ENCODE measurements at regions not wholly inside any gene's neighbourhood (a gene's known extent, or its start where the extent isn't known, plus 50 kb on each side); places are given as distances from the start of the nearest gene placed in this dataset.

DNA sequence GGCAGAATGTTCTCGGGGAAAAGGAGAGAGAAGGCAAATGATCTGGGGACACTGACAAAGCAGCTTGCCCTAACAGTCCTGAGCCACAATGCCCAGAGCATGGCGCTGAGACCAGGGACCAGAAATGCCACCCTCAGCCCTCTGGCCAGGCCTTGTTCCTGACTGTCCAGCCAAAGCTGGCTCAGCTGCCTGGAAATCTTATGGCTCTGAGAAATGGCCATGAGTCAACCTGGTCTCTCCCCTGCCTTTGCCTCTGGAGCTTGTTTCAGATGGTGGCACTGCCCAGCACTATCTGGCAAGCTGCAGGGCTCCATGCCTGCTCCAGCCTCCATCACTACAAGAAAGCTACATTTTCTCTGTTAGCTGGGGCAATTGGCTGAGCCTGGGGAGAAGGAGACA is 90.5 kb upstream of the PLXNA4 start:
- DNase-seq: no peak

DNA sequence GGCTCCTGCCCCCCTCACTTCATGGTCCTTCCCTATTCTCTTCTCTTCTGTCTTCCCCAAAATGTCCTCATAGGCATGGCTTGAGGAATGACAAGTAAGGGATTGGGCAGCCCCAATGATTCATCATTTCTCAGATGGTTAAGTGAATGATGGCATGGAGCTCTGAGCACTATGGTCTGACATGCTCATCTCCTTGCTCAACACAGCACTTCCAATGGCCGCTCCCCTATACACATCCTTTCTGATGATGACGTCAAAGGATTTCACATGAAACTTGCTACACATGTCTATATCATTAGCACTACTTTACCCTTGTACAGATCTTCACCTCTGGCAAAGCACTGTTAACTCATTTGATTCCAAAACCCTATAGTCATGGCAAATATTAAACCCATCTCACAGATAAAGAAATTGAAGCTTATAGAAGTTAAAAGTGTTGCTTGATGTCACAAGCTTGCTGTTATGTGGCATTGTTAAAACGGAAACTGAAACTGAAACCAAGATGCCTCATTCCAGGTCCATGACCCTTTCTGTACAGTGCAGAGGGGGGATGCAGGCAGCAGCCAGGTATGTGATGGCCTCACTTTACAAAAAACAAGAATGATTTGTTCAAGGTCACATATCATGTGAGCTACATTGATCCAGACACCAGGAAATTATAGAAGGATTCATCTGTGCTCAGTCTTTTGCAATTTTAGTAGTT is 90.0 kb upstream of the PLXNA4 start:
- no peak for DNase-seq

- no peak for DNase-seq
Observed at GRCh38 chr7:132656846-132657776, 80.8 kb upstream of the PLXNA4 start.

DNA sequence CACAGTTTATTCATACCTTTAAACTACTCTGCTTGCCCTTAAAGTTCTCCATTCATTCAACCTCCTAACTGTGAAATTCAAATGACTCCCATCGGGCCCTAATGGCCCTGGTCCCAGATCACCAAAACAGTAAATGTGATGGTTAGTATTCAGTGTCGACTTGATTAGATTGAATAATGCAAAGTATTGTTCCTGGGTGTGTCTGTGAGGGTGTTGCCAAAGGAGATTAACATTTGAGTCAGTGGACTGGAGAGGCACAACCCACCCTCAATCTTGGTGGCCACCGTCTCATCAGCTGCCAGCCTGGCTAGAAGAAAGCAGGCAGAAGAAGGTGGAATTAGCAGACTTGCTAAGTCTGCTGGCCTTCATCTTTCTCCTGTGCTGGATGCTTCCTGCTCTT is 80.1 kb upstream of the PLXNA4 start:
- no peak for DNase-seq

GRCh38 chr7:132655131-132655727 is 79.0 kb upstream of the PLXNA4 start:
- peak; percentile 14 for DNase-seq

DNA sequence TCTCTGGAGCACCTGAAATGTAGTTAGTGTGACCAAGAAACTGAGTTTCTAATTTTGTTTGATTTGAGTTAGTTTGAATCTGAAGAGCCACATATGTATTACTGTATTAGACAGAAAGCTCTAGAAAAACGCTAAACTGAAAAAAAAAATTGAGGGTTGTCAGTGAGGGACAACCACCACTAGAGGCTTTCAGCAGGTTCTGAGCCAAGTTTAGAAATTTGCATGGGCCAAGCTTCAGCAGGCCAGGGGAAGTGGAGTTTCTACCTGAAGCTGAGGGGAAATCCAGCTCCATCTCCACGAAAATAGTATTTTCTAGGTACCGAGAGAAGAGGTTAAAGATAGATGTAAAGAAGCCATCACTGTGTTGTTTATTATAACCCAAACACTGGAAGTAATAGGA is 77.9 kb upstream of the PLXNA4 start:
- no peak for DNase-seq

- no peak for DNase-seq
Observed at GRCh38 chr7:132653366-132653930, 77.2 kb upstream of the PLXNA4 start.

DNA sequence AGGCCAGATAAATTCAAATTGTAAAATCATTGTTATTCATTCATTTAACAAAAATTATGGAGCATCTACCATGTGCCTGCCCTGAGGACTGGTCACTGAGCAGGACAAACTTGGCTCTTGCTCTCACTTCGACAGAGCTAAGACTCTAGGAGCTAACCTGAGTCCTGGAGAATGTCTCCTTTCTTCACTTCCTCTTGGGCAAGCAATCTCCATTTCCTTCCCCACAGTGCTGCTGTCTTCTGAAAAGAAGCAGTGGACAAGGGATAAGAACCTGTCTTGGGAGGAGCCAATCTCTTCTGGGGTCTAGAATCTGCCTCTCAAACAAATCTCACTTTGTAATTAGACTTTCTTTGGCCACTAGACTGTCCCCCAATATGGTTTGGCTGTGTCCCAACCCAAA is 76.2 kb upstream of the PLXNA4 start:
- DNase-seq: no peak

DNA sequence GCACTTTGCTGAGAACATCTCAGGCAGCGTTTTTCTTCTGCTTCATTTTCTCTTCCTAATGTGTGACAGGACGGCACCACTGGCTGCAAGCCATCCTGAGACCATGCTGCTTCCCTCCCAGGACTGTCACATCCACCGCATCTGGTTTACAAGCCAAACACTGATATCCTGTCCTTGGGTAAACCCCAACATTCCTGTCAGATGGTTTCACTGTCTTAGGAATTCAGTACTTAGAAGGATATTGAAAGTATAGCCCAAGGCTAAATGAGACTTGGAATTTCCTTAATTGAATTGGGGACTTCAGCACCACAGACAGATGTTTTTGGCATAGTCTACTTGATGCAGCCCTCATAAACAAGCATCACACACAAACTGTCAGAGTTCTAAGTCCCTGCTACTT is 74.2 kb upstream of the PLXNA4 start:
- no peak for DNase-seq

- no peak for DNase-seq
Observed at GRCh38 chr7:132647311-132647710, 71.0 kb upstream of the PLXNA4 start.

DNA sequence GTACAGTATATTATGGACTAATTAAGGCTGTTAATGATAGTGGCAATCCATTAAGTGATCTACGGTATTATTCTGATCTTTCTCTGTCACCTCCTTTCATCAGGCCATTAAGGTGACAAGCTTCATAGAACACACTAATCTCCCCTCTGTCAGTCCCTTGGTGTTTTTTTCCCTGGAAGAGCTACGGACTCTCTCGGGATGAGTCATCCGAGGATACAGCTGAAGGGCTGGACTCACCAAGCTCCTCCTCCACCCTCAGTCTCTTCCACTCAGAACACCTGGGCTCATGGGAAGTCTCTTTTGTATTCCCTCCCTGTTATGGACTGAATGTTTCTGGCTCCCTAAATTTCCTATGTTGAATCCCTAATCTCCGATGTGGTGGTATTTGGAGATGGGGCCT is 69.8 kb upstream of the PLXNA4 start:
- no peak for DNase-seq

- DNase-seq: no peak
Observed at GRCh38 chr7:132643302-132643701, 67.0 kb upstream of the PLXNA4 start.

DNA sequence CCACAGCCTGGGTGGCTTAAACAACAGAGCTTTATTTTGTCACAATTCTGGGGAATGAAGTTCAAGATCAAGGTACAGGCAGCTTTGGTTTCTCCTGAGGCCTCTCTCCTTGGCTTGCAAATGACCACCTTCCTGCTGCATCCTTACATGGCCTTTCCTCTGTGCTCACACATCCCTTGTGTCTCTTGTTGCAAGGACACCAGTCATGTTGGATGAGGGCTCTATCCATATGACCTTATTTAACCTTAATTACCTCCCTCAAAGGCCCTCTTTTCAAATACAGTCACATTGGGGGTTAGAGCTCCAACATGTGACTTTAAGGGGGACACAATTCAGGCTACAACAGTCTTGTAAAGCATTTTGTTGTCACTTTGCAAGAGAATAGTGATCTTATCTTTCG is 65.0 kb upstream of the PLXNA4 start:
- DNase-seq: no peak

GRCh38 chr7:132639983-132640382 is 63.7 kb upstream of the PLXNA4 start:
- DNase-seq: no peak

DNA sequence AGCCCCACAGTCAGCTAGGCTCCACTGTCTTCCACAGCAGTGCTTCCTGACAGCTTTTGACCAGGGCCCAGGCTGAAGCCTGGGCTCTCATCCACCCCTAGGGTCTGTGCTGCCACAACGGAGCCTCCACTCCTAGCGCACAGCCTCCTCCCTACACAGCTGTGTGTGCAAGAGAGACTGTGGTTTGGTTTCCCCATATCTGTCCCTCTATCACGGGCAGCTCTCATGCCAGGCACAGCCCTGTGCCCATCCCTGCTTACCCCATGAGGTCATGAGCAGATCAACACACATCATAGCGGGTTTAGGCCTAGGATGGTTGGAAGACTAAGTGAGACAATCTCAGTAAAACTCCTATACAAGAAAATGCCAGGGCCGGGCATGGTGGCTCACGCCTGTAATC is 61.7 kb upstream of the PLXNA4 start:
- no peak for DNase-seq

DNA sequence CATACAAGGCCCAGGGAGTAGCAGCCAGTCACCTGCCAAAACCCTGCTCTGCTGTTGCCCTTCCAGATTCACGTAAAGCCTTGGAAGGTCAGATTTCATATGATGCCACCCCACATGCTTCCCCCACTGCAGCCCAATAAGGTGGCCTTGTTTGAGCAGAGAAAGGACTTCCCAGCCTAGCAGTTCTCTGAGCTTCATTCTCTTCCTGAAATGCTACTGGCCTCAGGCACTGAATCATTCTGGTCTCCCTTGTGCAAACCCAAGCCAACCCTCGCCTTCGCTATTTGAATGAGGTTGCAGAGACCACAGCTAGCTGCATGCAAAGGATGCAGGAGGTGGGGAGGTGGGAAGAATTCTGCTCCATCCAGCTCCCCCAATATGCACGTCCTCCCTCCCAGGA is 60.3 kb upstream of the PLXNA4 start:
- DNase-seq: no peak

DNA sequence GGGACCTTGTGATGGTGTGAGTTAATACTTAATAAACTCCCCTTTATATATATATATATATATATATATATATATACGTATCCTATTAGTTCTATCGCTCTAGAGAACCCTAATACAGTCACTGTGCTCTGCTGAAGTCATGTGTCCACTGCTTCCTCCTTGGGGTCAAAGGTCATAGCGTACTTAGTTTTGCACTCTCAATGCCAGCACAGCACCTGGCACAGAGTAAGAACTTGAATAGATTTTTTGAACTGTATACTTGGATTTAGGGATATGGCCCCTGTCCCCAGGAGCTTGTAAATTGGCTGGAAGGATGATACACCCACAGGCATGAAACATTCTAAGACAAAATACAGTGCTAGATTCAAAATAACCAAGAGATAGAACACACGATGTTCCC is 58.9 kb upstream of the PLXNA4 start:
- no peak for DNase-seq

GRCh38 chr7:132630834-132631233 is 54.6 kb upstream of the PLXNA4 start:
- DNase-seq: no peak
